GM18511 (cell line): ENCODE measurements at regions not wholly inside any gene's neighbourhood (a gene's known extent, or its start where the extent isn't known, plus 50 kb on each side); places are given as distances from the start of the nearest gene placed in this dataset.

Source experiments
- ATAC-seq: cut with Tn5 transposase; IDR thresholded peaks from one replicate; pipeline ENCODE4 v1.9.1; 2021; ENCODE audit warnings: mild to moderate bottlenecking, moderate library complexity; ENCODE audit not compliant: unreplicated experiment

DNA sequence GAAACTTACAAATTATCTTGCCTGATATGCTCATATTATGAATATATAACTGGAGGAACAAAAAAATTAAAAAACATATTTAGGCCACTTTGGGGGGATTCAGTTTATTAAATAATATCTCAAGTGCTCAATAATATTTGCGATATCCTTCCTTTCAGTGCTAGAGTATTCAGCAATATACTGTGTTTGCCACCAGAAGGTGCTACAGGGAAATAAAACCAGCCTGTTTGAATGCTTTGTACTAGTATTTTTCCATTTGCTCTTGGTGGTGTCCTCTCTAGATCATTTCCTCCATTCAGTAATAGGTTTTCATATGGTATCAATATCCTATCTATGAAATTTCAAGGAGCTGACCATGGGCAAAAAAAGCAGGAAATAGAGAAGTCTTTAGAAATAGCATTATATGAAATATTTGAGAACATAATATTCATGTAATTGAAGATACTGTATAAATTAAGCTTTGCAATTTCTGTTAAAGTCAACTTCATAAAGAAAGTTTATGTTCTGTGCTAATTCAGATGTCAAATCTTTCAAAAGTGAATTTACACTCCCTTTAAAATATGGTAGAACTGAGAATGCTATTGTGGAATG is 106.2 kb upstream of the NAV3 start:
- peak; percentile 67 for ATAC-seq

DNA sequence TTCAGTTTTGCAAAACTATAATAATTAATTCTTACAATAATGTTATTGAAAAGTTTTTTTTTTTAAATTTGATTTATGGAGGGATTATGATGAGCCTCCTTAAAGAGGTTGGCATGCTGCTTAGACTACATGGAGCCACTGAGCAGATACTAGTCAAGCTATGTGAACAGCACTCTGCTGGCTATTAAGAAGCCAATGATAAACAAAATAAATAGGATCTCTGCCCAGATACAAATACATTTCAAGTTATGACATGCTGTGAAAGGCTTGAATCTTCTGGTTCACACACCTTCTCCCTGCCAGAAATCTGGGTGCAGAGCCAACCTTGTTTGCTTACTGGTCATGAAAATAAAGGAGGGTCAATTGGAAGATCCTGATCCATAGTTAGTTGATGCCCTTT is 107.4 kb upstream of the NAV3 start:
- ATAC-seq, result no peak

DNA sequence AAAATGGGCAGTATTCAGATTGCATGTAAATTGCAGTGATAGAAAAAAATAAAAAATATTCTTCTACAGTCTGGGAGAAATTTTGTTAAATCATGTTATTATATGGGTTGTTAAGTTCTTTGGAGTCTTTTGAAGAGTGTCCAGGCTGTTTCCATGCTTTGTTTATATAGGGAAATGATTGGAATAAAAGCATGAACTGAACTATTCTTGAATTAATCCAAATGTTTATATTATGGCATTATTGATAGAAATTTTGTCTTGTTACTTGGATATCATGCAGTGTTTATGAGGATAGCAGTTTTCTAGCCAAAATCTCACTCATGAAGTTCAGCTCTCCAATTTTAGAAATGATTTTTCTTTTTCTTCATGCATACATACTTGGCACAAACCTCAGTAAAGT is 108.2 kb upstream of the NAV3 start:
- ATAC-seq, result no peak

DNA sequence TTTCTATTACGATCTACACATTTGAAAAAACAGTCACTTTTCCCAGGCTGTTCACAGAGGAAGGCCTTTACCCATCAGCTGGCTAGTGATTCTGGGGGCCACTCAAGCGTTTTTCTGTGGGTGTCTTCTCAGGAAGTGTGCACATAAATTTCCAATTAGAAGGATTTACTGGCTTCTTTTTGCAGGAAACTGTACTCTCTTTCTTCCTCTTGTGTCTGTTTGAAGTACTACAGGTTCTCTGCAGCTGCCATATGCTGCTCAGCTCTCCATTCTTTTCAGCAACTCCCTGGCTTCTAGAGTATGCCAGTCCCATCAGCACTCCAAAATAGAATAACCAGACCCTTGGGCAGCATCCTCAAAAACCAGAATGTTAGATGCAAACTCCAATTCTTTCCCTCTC is 110.4 kb upstream of the NAV3 start:
- no peak for ATAC-seq

- ATAC-seq, result no peak
These were observed 120.5 kb upstream of the NAV3 start for GRCh38 chr12:77710209-77710608.

DNA sequence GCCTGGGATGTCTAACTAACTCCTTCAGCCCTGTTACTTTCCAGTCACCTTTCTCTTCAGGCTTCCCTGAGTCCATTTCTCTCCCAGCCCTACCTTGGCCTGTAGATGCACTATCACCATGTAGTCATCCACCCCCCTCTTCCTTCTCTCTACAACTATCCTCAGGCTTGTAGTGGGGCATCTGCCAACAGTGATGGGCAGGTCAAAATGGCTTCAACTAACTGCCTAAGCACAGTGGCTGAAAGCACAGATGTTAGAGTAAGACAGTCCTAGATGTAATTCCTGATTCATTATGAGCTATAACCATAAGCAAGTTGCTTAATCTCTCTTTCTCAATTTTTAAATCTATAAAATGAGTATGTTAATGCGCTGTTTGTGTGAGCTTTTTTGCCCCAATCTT is 133.6 kb upstream of the NAV3 start:
- ATAC-seq, result no peak

- ATAC-seq, result no peak
These were observed 134.5 kb upstream of the NAV3 start for GRCh38 chr12:77696183-77696582.

- no peak for ATAC-seq
These were observed 141.1 kb upstream of the NAV3 start for GRCh38 chr12:77689510-77690086.

GRCh38 chr12:77687321-77687720 is 143.4 kb upstream of the NAV3 start:
- ATAC-seq, result no peak

- no peak for ATAC-seq
These were observed 143.9 kb upstream of the NAV3 start for GRCh38 chr12:77686760-77687159.

DNA sequence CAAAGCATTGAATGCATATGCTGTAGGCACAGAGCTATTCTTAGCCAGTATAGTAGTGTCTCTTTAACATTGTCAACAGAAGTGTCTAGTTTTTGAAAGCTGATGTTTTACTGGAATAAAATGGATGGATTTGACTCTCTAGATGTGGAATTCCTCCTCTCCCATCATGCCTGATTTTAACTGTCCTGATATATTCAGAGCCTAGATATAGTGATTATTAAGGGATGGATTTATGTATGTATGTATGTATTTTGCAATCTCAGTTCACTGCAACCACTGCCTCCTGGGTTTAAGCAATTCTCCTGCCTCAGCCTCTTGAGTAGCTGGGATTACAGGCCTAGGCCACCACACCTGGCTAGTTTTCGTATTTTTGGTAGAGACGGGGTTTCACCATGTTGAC is 144.8 kb upstream of the NAV3 start:
- ATAC-seq, result no peak

DNA sequence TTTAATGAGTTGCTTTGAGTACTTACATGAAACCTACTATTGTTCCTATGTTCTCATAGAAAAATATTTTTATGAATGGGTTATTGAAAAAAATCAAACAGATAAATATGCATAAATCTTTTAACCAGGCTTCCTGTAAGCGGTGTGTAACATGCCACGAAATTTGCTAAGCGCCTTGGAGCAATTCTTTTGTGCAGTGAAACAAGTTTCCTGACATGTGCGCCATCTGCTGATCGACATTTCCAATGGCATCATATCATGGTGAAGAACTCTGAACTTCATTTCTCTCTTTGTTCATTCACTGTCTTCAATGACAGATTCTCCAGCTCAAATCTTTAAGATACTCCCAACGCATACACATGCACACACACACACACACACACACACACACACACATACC is 145.6 kb upstream of the NAV3 start:
- peak; percentile 74 for ATAC-seq

DNA sequence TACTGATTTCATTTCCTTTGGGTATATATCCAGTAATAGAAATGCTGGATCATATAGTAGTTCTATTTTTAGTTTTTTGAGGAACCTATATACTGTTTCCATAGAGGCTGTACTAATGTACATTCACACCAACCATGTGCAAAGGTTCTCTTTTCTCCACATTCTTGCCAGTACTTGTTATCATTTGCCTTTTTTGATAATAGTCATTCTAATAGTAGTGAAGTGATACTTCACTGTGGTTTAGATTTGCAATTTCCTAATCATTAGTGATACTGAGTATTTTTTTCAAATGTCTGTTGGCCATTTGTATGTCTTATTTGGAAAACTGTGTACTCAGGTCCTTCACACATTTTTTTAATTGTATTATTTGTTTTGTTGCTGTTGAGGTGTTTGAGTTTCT is 148.2 kb upstream of the NAV3 start:
- ATAC-seq, result no peak

GRCh38 chr12:77681726-77682125 is 149.0 kb upstream of the NAV3 start:
- ATAC-seq, result no peak

- ATAC-seq, result no peak
These were observed 151.0 kb upstream of the NAV3 start for GRCh38 chr12:77679686-77680085.

DNA sequence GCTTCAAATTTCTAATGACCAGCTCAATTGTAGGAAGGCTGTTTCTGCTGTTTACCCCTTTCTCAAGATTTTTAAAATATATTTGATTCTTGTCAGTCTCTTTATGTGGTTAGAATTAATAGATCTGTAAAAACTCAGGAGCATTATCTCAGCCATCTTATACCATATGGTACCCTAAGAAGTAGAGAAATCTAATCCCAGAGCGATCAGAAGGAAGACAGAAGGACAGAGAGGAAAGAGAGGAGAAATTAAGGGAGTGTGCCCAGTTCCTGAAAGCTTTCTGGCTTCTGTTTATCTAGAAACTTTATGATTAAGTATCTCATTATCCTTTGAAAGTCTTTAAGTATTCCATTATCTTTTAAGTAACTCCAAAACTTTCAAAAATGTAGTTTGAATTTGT is 152.1 kb upstream of the NAV3 start:
- ATAC-seq, result no peak

DNA sequence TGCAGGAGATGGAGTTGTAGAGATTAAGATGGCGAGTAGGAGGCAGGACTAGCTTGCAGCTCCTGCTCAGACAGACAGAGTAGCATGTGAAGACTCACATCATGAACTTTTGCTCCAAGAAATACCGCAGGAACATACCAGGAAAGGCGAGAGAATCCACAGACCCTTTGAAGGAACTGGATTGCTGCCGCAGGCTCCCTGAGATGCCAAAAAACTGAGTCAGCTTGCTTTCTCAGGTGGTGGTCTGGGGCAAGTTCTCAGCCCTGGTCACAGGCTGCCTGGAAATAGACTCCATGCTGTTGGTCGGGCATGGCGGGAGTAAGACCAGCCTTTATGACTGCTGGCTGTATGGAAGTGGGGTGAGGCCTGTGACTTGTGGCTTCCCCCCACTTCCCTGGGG is 163.6 kb upstream of the NAV3 start:
- no peak for ATAC-seq

GRCh38 chr12:77648716-77649115 is 182.0 kb upstream of the NAV3 start:
- no peak for ATAC-seq

DNA sequence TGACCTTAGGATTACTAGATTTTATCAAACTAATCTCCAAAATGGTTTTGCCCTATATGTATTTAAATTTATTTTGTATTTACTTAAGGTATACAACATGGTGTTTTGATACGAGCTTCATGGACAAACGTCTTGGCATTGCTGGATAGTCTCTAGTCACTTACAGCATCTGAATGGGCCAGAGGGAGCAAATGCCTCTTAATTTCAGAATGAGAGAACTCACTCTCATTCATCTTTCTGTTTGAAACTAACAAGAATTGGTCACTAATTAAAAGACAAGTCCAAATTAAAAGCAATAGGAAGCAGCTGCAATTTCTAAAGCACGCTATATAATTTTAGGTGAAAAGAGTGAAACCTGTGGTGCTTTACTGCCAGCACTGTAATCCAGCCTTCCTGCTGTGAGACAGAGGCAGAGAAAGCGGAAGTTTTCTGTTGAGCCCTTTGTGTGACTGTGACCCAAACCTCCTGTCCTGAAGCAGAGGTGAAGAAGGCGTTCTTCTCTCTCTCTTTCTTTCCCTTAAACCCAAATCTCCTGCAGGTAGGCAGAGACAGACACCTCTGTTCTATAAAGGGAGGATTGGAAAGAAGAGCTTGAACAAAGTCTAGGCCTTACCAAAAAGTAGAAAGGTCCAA is 184.6 kb upstream of the NAV3 start:
- peak; percentile 93 for ATAC-seq

GRCh38 chr12:77644915-77645605 is 185.6 kb upstream of the NAV3 start:
- no peak for ATAC-seq

DNA sequence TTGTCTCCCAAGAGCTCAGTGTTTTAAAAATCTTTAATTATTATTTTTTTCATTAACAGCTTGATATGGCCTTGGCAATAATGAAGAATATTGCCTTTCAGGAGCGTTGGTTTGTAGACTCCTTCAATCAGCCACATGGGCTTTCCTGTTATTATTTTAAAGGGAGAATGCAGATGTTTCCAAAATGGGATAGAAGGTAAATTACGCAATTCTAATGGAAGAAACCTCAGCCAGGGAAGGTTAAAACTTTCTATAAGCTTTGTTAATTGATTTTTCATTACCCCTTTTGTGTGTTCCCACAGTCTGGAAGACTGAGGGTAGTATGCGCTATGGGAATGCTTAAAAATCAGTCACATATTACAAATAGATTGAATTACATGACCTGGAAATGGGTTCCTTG is 188.4 kb upstream of the NAV3 start:
- no peak for ATAC-seq

DNA sequence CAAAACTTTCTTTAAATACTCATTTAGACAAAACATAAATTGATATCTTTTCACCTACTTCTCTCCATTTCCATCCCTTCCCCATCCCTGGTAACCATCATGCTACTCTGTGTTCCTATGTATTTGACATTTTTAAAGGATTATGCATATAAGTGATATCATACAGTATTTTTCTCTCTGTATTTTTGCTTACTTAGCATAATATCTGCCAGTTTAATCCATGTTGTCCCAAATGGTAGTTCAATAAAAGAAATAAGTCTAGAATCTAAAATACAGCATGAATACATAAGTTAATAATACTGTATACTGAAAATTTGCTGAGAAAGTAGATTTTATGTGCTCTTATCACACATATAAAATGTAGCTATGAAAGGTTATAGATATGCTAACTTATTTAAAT is 190.3 kb upstream of the NAV3 start:
- no peak for ATAC-seq
